K562 (cell line): ENCODE measurements at regions not wholly inside any gene's neighbourhood (a gene's known extent, or its start where the extent isn't known, plus 50 kb on each side); places are given as distances from the start of the nearest gene placed in this dataset.

Experiments used
- ATAC-seq: fragments of 200-7000 bp; cut with Tn5 transposase; 3 replicates; pipeline ENCODE4 v1.9.1; 2020; ENCODE audit warnings: moderate library complexity
- BruUV-seq: library from RNA; stranded (reverse); fragments of 400-500 nt; replicated peaks from 2 replicates; lab custom pipeline; 2021; lab: Mats Ljungman, UMichigan
- CTCF ChIA-PET: fragments of 300-600 bp; formaldehyde crosslinking; extraction: SDS; loops from one replicate; lab custom pipeline; 2021; ENCODE audit warnings: low intra/inter-chr PET ratio; lab: Yijun Ruan, JAX
- POLR2A ChIA-PET: fragments of 300-600, 350-650 bp; sonication (Branson Sonifier 250); formaldehyde crosslinking; extraction: SDS; loops from one replicate; lab custom pipeline; 2021; ENCODE audit warnings: antibody characterized with exemption, inconsistent platforms; lab: Yijun Ruan, JAX
- DNase-seq, 4 experiments: peaks; one replicate each; pipeline versions ENCODE4 v3.0.0 to v3.0.0-alpha.2; 2011 to 2018; ENCODE audit warnings: low spot score in 3 of 4, mixed read lengths in 3 of 4; ENCODE audit errors: extremely low read depth in 1 of 4
- FAIRE-seq: peaks from 2 replicates; lab custom pipeline; 2011; peaks lifted over from hg19 to GRCh38; lab: Jason Lieb, UNC
- H2AFZ ChIP-seq: 2 replicates; pipeline ENCODE4 v1.6.0; 2011; ENCODE audit warnings: low read depth, low read length, control low read depth, inconsistent platforms
- H3K27ac ChIP-seq: fragments of 200-600 bp; 3 replicates; pipeline ENCODE4 v1.8.0; 2011; ENCODE audit warnings: low read depth, mild to moderate bottlenecking, control low read depth, inconsistent platforms, low read length, moderate library complexity, mixed read lengths; ENCODE audit errors: extremely low read depth
- H3K27me3 ChIP-seq, 2 experiments: fragments of 300-600 bp in 1 of 2; 2 replicates in 1 of 2; 3 replicates in 1 of 2; pipeline versions ENCODE4 v1.6.0 to v1.8.0; 2011; ENCODE audit warnings: inconsistent platforms in 2 of 2, low read length in 2 of 2, mild to moderate bottlenecking in 1 of 2, mixed read lengths in 1 of 2, moderate library complexity in 1 of 2; ENCODE audit not compliant: control insufficient read depth in 2 of 2, insufficient read depth in 2 of 2
- H3K36me3 ChIP-seq: fragments of 300-600 bp; 3 replicates; pipeline ENCODE4 v1.8.0; 2011; ENCODE audit warnings: mild to moderate bottlenecking, low read length, inconsistent platforms; ENCODE audit not compliant: control insufficient read depth, insufficient read depth
- H3K4me1 ChIP-seq, 2 experiments: fragments of 200-600 bp in 1 of 2; replicated peaks in 1 of 2; 2 replicates in 1 of 2; 3 replicates in 1 of 2; pipeline versions ENCODE4 v1.5.1 to v1.8.0; 2011; ENCODE audit warnings: inconsistent platforms in 2 of 2, low read length in 2 of 2, mild to moderate bottlenecking in 1 of 2, mixed read lengths in 1 of 2, moderate library complexity in 1 of 2; ENCODE audit not compliant: control insufficient read depth in 2 of 2, insufficient read depth in 2 of 2
- H3K4me2 ChIP-seq: 2 replicates; pipeline ENCODE4 v1.6.1; 2011; ENCODE audit warnings: low read length, control low read depth, inconsistent platforms, mixed read lengths; ENCODE audit not compliant: insufficient read depth
- H3K4me3 ChIP-seq: fragments of 200-600 bp; sonication (generic), shearing (Covaris generic); 2 replicates; pipeline ENCODE4 v1.5.1; 2016; ENCODE audit warnings: control low read depth, inconsistent platforms
- H3K79me2 ChIP-seq: fragments of 200-600 bp; 3 replicates; pipeline ENCODE4 v1.8.0; 2011; ENCODE audit warnings: low read length, inconsistent platforms; ENCODE audit not compliant: control insufficient read depth, insufficient read depth
- H3K9ac ChIP-seq, 2 experiments: 2 replicates each; pipeline versions ENCODE4 v1.6.0 to v1.6.1; 2011; ENCODE audit warnings: low read depth in 2 of 2, low read length in 2 of 2, control low read depth in 1 of 2, inconsistent platforms in 1 of 2, mild to moderate bottlenecking in 1 of 2, mixed read lengths in 1 of 2; ENCODE audit not compliant: insufficient read depth in 1 of 2
- H3K9me1 ChIP-seq: one replicate; pipeline ENCODE4 v1.6.0; 2011; ENCODE audit warnings: inconsistent platforms, mild to moderate bottlenecking, low read length, moderate library complexity; ENCODE audit not compliant: control insufficient read depth, insufficient read depth
- H3K9me3 ChIP-seq: replicated peaks from 2 replicates; pipeline ENCODE4 v1.5.1; 2011; ENCODE audit warnings: low read depth, low read length, inconsistent platforms; ENCODE audit not compliant: control insufficient read depth, insufficient read depth
- H4K20me1 ChIP-seq: replicated peaks from 2 replicates; pipeline ENCODE4 v1.6.1; 2011; ENCODE audit warnings: low read length, inconsistent platforms, mixed read lengths; ENCODE audit not compliant: control insufficient read depth, insufficient read depth
- ATF1 ChIP-seq, 2 experiments: fragments of 450-650 bp in 1 of 2; IDR thresholded peaks; 2 replicates each; pipeline ENCODE4 v1.6.1; 2016; ENCODE audit warnings: missing compliant biosample characterization in 1 of 2, missing genetic modification characterization in 1 of 2
- CBFB ChIP-seq: sonication (generic); formaldehyde crosslinking; IDR thresholded peaks from 2 replicates; pipeline ENCODE4 v1.4.0; 2020; ENCODE audit warnings: mild to moderate bottlenecking, missing genetic modification reagents
- HDAC6 ChIP-seq: IDR thresholded peaks from 2 replicates; pipeline ENCODE4 v1.6.1; 2012; ENCODE audit warnings: low read depth, mild to moderate bottlenecking, control low read depth, inconsistent platforms, low read length, moderate library complexity
- MEIS2 ChIP-seq: fragments of 450-650 bp; IDR thresholded peaks from 2 replicates; pipeline ENCODE4 v1.6.1; 2014; ENCODE audit warnings: mild to moderate bottlenecking; ENCODE audit not compliant: partially characterized antibody
- ZKSCAN8 ChIP-seq: fragments of 200-800 bp; sonication (Bioruptor generic); IDR thresholded peaks from 2 replicates; pipeline ENCODE4 v1.6.1; 2016; ENCODE audit warnings: missing genetic modification characterization, missing compliant biosample characterization
- ZNF133 ChIP-seq: fragments of 250-450 bp; sonication (Bioruptor Pico); IDR thresholded peaks from 2 replicates; pipeline ENCODE4 v1.4.0; 2020; ENCODE audit warnings: mild to moderate bottlenecking
- ZNF586 ChIP-seq: fragments of 450-650 bp; formaldehyde crosslinking; conservative IDR thresholded peaks from 2 replicates; pipeline ENCODE4 v1.4.0; 2020; ENCODE audit warnings: mild to moderate bottlenecking, moderate library complexity
- WGBS: fragments of 100-300 bp; shearing (Covaris generic); methylation state at CpG from one replicate; pipeline ENCODE4 v1.1.6; 2016; ENCODE audit warnings: low coverage, mixed read lengths; ENCODE audit not compliant: insufficient coverage; ENCODE audit errors: missing lambda C conversion rate; 5-methylcytosine and 5-hydroxymethylcytosine counted together
- in situ Hi-C: fragments of 300-500 bp; cut with MboI; formaldehyde crosslinking; loops from 4 replicates; pipeline ENCODE4 v1.15.0; 2018; ENCODE audit warnings: inconsistent platforms, mixed read lengths
- intact Hi-C: fragments of 100-400 bp; cut with micrococcal nuclease; formaldehyde crosslinking; loops from 2 replicates; pipeline ENCODE4 v1.14.2; 2022
- TF ChIP-seq, protein P1 (sequence below): fragments of 200-800 bp; sonication (Bioruptor generic); IDR thresholded peaks from 2 replicates; pipeline ENCODE4 v1.6.1; 2017; ENCODE audit warnings: missing genetic modification characterization, missing compliant biosample characterization
- TF ChIP-seq, protein P2 (sequence below), 2 experiments: fragments of 450-650 bp; IDR thresholded peaks; 2 replicates each; pipeline ENCODE4 v1.6.1; 2016

DNA sequence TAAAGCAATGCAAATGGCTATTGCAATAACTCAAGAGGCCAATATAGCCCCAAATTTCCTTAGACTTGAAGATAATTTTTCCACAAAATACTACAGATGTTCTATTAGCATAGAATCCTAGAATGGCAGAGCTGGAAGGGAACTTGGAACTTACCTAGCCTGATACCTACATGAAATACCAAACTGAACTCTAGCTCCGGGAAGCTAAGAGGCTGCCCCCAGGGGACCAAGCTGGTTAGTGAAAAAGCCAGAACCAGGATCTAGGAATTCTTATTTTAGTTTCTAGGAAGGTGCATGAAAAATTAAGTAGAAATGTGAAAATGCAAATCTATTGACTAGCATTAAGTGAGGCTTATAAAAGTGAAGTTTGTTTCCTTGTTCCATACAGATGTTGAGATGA, 256.0 kb upstream of the CBLB start:
- Histone ChIP-seq H3K9me1 (no peaks in the 10 kb centered on the region), H3K9me3 (no peaks in the 10 kb centered on the region), H3K9ac (no peak overlapping the region), H3K4me3 (no peak overlapping the region), H2AFZ (no peak overlapping the region; the same call in 1 of the 2 replicates), H4K20me1 (no peaks in the 10 kb centered on the region), H3K27me3 (no peaks in the 10 kb centered on the region), H3K4me1 (no peaks in the 10 kb centered on the region; a peak in 2 of 5 replicates), H3K36me3 (no peaks in the 10 kb centered on the region), H3K79me2 (no peaks in the 10 kb centered on the region), H3K4me2 (no peak overlapping the region), H3K27ac (no peak overlapping the region)
- no TSS peak for BruUV-seq
- intact Hi-C loops (loop anchor here (5.0 to 10.0 kb wide), 2 partner anchors 120 to 438 kb away; no protein-coding TSS in a partner anchor), in situ Hi-C loops (no loop called here)
- 75% methylated on average over 1 of the region's 1 CpG for WGBS
- FAIRE-seq (no peak), DNase-seq (no peak), ATAC-seq (no peak)
- TF ChIP-seq, protein P1, sequence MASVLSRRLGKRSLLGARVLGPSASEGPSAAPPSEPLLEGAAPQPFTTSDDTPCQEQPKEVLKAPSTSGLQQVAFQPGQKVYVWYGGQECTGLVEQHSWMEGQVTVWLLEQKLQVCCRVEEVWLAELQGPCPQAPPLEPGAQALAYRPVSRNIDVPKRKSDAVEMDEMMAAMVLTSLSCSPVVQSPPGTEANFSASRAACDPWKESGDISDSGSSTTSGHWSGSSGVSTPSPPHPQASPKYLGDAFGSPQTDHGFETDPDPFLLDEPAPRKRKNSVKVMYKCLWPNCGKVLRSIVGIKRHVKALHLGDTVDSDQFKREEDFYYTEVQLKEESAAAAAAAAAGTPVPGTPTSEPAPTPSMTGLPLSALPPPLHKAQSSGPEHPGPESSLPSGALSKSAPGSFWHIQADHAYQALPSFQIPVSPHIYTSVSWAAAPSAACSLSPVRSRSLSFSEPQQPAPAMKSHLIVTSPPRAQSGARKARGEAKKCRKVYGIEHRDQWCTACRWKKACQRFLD (CRISPR knock-in tag), result no peak
- TF ChIP-seq HDAC6 (no peak), ZKSCAN8 (no peak), ATF1 (CRISPR knock-in tag; IDR thresholded peaks at IDR 0.05) (no peak), ATF1 (tag; IDR thresholded peaks at IDR 0.05) (no peak), CBFB (no peak), ZNF586 (CRISPR knock-in tag) (no peak), ZNF133 (no peak), MEIS2 (no peak)
- TF ChIP-seq, protein P2, sequence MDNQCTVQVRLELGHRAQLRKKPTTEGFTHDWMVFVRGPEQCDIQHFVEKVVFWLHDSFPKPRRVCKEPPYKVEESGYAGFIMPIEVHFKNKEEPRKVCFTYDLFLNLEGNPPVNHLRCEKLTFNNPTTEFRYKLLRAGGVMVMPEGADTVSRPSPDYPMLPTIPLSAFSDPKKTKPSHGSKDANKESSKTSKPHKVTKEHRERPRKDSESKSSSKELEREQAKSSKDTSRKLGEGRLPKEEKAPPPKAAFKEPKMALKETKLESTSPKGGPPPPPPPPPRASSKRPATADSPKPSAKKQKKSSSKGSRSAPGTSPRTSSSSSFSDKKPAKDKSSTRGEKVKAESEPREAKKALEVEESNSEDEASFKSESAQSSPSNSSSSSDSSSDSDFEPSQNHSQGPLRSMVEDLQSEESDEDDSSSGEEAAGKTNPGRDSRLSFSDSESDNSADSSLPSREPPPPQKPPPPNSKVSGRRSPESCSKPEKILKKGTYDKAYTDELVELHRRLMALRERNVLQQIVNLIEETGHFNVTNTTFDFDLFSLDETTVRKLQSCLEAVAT (IDR thresholded peaks at IDR 0.05), result no peak
- ChIA-PET CTCF (no interaction called here), POLR2A (no interaction called here)
